SKM-1 treated with dmso at 0.1 percent for 144 hours (cell line): ENCODE measurements at regions not wholly inside any gene's neighbourhood (a gene's known extent, or its start where the extent isn't known, plus 50 kb on each side); places are given as distances from the start of the nearest gene placed in this dataset.

ENCODE experiments used
- DNase-seq: peaks from one replicate; lab custom pipeline; 2025; ENCODE audit not compliant: unreplicated experiment; lab: John Stamatoyannopoulos, UW

DNA sequence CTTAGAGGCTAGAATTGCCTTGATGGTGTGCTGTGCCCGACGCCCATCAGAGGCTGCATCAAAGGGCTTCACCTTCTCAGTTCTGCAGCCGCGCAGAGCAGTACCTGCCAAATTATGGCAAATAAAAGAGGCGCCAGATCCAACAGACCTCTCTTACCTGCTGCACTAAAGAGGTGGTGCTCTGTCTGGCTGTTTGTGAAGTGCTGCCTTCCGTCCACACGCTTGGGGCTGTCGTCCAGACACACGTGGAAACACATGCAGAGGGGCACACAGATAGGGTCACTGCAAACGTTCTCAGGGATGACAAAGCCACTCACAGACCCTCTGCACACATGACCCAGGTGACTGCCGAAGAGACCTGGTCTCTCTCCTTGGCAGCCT lies 617.5 kb downstream of the VRK1 start:
- DNase-seq: no peak

DNA sequence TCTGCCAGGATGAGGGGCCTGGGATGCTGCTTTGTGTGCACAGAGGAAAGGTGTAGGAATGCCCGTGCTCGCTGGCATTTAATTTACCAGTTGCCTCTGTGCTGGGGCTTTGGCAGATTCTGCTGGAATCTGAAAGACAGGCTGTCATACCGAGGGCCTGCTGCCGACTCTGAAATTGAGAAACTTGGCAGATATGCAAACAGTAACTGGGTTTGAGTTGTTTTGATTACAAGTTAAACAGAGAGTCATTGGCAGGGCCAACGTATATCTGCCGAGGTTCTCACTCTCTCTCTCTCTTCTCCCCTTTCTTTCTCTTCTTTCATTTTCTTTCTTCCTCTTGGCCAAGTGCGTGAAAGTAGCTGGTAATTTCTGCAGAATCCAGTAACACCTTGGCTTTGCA lies 618.7 kb downstream of the VRK1 start:
- DNase-seq: no peak

DNA sequence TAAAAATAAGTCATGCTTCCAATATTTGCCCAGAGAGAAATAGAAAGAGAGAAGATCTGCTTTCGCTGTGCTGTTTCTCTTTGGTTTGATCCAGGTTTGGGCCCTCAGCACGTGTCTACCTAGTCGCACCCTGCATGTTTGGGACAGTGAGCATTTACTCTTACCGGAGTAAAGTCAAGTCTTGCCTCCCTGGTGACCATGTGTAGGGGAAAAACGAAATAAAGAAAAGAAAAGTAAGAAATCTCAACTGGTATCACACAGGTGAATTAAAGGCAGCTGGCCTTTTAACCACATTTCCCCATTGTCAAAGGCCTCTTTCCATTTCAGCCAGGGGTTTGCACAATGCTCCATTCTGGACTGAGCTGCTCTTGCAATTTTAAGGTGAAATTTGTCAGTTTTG lies 619.4 kb downstream of the VRK1 start:
- no peak for DNase-seq

DNA sequence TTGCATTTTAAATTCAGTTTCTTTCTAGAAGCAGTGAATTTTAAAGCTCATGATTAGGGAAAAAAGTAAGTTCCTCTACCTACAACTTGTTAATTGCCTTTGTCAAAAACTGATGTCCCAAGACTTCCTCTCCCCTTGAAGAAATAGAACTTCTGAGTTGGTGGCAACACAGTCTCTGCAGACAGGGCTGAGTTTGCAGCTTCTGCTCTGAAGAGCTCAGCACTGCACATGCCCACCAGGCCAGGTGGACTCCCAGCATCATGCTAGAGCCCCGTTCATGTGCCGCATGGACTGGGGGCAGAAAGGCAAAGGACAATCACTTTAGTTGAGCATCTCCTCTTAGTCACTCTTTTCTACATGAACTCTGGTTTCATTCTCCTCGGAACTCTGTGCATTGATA lies 620.1 kb downstream of the VRK1 start:
- no peak for DNase-seq

DNA sequence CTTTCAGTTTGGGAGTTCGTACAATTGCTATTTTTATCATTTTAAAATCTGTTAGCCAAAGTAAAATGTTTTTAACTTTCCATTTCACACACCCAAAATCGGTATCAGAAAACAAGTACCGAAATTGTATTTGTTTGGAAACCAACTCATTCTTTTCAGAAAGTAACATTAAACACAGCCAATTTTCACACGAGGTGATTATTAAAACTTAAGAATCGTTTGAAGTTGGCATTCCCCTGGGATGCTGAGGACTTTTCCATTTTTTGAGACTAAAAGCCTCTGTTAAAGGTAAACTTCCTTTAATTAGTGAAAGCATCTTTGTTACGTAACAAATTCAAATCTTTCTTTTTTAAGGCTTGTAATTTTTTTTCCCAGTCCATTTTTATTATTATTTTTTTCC lies 623.0 kb downstream of the VRK1 start:
- DNase-seq: no peak

DNA sequence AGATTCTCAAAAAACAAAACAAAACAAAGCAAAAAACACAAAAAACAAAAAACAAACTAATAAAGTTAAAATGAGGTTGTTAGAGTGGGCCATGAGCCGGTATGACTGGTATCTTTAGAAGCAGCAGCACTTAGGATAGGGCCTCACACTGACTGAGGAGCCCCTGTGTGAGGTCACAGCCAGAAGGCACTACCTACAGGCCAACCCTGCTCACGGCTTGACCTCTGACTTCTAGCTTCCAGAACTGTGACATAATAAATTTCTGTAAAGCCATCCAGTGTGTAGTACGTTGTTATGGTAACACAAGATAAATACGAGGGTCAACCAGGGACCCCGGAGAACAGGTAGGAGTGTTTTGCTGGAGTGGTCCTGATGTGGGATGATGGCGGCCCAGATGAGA lies 629.6 kb downstream of the VRK1 start:
- no peak for DNase-seq

DNA sequence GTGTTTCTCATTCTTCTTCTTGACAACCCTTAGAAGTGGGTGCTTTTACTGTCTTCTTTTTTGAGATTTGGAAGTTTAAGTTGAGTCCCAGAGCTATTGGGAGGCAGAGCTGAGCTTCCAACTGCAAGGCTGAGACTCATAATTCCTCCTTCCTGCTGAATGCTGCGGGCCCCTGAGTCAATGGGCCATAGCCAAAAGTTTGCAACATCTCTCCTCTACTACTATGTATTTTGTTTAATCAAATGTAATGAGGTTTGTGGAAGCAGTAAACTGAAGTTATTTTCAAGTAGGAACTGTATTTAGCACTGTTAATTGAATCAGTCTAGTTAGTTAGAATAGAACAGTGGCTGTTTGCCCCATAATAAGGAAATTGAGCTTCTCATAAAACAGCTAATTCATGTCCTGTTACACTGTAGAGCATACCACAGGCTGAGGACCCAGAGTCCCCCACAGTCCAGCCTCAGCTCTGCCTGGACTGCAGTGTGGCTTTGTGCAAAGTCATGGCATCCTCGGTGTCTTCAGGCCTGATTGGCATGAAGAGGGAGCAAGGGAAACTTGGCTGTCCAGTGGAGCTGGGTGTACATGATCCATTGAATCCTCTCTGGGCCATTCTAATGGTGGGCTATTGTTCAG lies 631.7 kb downstream of the VRK1 start:
- DNase-seq: no peak

DNA sequence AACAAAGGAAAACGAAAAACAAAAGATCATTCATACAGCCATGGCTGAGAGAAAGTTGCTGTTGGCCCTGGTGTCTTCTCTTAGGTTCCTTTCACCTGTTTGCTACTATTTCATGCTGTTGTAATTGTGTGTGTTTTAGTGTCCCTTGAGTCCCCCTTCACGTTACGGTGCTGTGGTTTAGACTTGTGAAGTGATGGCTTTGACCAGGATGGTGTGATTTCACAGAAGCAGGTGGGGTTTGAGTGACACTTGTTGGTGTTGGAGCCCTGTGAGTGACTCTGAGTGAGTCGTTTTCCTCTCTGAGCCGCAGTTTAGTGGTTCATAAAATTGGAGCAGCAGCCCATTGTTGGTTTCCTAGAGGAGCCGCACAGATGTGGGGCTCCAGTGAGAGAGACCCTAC lies 635.4 kb downstream of the VRK1 start:
- no peak for DNase-seq

DNA sequence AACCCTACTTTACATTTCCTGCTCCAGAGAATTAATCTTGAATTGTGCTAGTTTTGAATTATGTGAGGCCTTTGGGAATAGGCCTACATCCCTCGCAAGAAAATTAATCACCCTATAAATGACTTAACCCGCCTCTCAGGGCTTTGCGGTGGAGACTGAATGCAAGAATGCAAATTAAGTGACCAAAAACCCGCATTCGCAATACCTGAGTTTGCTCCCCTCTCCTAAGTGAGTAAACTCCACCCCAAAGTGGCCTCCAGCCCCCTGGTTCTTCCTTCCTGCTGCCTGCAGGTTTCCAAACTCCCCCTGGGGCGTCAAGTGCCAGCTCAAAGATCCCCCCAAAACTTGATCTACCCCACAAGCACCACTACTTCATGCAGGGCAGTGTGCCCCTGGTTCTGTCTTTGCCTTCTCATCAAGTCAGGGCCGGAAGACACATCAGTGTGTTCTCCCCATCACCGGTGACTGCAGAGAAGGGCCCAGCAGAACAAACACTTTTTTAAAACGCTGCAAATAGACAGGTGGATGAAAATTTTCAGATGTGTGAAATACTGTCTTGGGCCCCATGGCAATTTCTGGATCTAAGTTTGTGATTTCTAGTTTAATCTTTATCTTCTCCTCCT lies 644.7 kb downstream of the VRK1 start:
- DNase-seq: no peak

DNA sequence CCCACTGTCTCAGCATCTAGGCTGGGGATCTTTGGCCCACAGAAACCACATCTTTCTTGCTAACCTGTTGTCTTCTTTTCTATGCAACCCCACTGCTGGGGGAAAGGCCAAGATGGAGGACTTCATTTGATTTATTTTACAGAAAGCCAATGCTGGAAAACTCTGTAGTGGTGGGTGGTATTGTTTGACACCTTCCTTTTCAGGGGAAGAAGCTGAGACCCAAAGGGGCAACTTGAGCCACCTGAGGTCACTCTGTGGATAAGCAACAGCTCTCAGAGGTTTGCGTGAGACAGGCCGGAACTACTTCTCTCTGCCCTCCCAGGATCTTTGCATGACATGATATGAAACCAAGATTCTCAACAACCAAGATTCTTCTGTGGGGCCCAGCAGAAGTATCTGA lies 645.2 kb downstream of the VRK1 start:
- DNase-seq: no peak

DNA sequence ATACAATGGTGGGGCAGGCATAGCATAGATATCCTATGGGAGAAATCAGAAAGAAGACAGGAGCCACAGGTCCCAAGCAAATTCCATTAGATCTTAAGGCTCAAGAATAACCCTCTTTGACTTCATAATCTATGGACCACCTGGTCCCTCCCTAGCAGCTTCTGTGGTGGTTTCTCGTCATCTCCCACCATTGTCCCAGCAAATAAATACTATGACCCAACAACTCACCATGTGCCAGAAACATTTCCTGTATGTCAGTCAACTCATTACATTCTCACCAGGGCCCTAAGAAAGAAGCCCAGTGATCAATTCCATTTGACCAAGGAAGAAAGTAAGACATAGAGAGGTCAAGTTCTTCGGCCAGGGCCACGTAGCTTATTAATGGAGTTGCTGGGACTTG lies 646.2 kb downstream of the VRK1 start:
- no peak for DNase-seq

DNA sequence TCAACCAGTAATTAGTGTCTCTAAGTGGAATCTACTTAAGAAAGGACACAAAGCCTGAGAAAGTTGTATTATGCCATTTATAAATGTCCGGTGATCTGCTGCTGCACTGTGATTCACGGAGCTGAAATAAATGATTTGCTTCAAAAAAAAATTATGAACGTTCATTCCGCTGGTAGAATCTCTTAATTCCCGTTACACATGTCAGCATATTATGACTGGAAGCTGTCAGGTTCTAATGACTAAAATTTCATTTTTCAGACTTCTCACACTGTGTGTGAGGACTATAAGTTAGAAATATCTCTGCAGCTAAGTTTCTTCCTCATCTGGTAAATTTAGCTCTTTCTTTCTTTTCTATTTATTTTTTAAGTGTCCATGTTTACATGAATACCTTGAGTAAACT lies 647.1 kb downstream of the VRK1 start:
- no peak for DNase-seq

DNA sequence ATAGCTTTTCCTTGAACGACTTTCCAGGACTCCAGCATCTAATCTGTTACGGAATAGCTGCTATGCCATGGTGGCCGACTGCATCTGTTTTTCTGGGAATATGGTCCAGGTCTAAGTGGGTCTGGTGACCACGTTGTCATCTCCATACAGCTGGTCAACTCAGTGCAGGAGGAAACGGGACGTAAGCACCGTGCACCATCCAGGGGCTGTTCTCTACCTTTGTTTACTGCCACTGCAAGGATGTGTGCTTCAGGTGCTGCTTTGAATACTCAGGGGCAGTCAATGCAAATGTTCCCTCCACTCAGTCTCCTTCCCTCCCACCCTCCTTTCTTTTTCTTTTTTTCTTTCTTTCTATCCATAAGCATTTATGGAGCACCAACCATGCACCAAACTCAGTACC lies 648.2 kb downstream of the VRK1 start:
- no peak for DNase-seq

DNA sequence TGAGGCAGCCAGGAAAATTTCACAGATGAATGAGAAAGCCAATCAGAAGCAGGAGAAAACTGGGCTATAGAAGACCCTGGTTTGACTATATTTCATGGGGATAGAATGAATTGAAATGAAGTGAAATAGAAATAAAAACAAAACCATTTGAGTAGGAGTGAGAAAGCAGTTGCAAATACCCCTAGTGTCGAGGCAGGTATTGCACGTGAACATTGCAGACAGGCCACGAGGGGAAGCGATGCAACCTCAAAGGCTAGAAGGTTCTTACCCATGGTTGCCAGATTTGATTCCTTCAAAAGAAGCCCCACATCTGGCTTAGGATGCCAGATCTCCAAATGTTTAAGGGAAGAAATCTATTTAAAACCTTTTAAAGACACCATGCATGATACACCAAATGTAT lies 648.9 kb downstream of the VRK1 start:
- no peak for DNase-seq

DNA sequence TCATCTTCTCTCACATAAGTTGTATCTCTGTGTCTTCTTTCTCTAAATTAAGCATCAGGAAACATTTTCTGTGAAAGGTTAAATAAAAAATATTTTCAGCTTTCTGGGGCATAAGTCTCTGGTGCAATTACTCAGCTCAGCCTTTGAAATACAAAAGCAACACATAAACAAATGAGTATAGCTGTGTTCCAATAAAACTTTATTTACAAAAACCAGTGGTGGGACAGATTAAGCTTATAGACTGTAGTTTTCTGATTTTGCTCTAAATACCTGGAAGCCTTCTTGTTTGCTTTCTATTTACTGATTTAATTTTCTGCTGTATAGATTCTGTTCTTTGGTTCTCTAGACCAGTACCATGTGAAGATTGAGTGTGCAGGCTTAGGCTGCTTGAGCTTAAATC lies 655.1 kb downstream of the VRK1 start:
- no peak for DNase-seq

DNA sequence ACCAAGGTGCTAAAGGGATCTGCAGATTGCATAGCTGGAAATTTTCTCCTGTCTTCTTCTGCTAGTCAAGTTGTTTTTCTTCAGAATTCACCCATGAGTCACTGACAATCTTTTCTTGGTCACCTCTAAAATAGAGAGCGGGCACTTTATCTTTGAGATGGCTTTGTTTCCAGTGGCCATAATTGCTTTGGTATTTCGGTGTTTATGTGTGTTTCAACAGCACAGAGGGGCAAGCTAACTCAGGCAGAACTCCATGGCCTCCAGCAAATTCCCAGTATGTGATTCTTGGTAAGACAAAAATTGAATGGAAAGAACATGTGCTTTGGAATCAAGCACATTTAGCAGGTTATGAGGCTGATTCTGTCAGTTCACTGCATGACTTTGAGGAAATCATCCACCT lies 656.8 kb downstream of the VRK1 start:
- no peak for DNase-seq

DNA sequence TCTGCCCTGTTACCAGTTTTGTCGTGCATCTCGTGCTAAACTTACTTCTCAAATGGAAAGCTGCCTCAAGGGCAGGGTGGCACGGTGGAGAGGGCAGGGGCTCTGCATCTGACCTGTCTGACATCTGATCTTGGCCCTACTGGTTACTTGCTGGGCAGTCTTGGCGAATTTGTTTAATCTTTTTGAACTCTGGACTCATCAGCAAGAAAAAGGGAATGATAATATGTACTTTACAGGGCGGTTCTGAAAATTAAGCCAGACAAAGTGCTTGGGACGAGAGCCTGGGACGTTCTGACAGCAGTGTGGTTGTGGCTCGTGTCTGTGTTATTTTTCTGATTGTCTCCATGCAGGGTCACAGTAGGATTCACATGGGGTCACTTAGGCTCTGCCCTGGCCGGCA lies 659.3 kb downstream of the VRK1 start:
- DNase-seq: no peak

DNA sequence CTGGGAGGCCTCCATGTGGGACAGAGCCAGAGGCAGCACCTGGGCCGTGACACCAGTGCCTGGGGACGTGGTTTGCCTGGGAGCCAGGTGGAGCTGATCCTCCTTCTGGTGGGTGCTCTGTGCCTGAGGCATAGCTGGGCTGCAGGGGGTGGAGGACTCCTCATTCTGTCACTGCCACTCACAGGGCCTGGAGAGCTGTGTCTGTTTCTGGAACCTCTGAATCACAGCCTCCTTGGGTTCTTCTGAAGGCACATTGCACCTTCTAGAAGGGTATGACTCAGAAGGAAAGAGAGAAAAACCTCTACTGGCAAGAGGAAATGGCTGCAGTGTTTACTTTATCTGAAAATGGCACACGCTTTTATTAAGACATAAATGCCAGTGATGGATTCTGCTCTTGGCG lies 659.8 kb downstream of the VRK1 start:
- no peak for DNase-seq

DNA sequence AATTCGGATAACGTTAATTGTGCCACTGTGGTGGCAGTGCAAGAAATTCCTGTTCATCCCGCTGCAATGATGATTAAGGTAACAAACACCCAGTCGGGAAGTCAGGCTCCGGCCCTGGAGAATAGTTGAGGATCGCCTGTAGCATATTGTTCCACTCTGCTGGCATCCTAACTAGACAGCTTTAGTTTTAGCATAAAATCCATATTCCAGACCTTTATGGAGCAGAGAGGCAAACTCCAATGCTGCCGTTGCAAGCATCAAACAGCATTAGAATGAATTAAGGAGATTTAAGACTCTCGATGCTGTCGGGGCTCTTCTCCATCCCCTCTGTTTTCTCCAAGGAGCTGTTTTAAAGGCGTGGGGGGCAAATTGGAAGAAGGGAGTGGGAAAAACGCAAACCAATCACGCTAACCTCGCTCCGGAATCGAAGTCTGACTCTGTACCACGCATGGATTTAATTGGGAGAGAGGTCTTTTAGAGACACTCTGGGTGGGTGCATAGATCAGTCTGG lies 660.4 kb downstream of the VRK1 start:
- DNase-seq: no peak

DNA sequence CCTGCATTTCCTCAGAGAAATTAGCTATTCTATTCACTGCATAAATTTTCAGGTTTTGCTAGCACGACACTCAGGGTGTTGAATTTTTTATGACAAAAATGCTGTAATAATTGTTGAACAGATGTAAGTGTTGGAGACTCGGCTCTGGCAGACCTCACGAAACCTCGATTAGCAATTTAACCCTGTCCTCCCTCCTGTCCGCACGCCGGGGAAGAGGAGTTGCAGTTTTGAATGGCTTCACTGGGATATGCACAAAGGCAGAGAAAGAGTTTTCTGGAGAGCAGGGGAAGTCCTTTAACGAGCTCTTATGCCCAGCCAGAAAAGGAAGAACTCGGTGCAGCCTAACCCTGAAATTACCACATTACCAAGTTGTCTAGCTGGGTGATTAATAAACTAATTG lies 661.1 kb downstream of the VRK1 start:
- DNase-seq: no peak

DNA sequence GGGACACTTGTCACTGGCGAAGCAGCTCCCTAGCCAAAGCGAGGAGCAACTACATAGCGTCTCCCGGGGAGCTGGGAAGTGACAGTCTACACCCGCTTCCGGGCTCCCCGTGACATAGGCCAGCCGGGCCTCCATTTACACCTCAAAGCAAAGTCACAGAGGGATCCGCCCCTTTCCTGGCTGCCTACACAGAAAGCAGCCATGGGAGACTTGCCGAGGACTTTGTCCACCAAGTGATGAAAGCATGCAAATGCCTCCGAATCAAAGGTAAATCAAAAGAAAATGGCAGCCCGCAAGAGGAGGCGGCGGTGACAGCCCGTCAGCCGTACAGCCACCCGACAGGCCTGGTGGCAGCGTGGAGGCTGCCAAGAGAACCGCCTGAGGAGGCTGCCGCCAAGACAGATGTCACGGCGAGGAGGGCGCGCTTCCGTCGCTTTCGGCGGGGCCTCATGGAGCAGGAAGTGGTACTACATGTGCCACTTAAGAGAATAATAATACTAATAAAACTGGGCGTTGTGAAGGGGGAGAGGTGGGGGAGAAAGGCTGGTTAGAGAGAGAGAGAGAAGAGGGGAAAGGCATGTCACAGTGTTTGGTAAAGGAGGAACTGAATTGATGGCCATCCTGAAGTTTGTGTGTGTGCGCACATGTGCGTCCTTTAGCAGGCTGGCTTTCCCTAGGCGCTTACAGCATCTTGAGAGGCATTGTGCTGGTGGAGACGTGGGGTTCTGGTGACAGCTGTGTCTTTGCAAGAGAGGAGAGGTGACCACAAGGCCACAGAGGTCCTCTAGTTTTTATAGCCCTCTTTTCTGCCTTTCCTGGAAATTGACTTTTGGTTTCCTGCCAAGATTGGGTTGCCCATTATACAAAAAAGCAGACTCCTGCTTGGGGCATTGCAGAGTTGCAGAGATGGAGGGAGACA lies 661.7 kb downstream of the VRK1 start:
- no peak for DNase-seq

DNA sequence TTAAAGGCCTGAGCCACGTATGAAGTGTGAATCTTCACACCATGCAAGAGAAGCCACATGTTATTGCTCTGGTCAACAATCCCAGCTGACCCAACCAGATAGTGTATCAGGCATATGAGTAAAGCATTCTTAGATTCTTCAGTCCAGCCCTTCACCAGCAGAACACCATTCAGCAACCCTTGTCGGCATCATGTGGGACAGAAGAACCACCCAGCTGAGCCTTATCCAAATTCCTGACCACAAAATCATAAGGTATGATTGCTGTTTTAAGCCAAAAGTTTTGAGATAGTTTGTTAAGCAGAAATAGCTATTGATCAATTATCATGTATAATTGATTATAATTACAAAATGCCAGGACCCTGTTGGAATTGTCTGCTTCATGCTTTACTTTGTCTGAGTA lies 664.9 kb downstream of the VRK1 start:
- DNase-seq: no peak
